ENCODE measurements at regions not wholly inside any gene's neighbourhood (a gene's known extent, or its start where the extent isn't known, plus 50 kb on each side); places are given as distances from the start of the nearest gene placed in this dataset.

DNA sequence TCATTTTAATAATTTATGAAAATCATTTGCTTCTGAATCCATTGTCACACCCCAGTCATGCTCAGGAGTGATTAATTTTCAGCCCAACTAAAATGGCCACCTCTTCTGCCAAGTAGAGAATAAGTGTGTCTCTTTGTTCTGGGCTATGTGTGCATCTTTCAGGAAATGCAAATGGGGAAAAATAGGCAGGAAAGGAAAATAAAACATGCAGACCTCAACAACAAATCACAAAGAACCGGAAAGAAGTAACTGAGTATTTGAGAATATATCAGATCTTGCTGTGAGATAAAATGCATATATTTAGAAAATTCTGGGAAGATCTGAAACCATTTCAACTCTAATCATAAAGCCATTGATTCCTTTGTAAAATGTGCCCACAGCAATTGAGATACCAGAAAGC lies 763.9 kb downstream of the GALC start:
- no peak for DNase-seq

DNA sequence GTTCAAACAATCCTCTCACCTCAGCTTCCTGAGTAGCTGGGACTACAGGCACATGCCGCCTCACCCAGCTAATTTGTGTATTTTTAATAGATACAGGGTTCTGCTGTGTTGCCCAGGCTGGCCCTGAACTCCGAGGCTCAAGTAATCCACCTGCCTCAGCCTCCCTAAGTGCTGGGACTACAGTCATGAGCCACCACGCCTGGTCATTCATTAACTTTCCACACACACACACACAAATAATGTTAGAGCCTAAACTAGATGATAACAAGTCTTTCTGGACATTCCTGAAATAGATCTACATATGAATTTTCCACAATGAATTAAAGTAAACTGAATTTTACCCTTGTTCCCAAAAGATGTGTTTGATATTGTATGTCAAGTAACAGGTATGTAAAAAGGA lies 776.0 kb downstream of the GALC start:
- no peak for DNase-seq

DNA sequence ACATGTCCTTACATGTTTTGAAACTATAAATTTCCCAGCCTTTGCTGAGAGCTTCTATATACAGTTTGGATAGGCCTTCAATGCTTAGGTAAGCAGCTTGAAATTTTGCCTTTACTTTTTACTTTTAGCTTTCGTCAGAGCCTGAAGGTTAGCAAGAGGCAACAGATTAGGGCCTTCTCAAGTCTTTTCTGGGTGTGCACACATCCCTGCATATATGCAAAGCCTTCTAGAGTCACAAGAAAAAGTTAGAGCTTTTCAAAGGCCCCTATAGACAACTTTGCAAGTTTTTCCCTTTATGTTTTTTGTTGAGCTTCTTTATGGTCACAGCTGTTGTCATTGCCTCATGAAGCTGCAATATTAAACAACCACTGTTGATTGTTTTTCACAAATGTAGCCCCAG lies 778.4 kb downstream of the GALC start:
- no peak for DNase-seq

DNA sequence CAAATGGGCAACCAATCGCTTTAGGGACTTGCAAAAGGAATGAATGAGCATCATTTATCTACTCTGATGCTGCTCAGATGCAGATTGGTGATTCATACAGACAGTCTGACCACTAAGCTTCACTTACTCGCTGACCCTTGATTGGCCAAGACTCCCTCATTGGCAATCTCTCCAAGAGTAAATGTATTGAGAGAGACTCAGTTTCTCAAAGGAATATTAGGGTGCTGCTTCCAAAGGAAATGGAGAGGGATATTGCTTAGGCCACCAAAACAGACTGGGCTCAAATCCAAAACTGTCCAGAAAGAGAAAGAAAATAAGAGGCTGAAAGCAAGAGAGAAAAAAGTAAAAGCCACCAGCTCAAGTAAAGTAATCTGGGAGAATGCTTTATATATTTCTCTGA lies 785.2 kb downstream of the GALC start:
- no peak for DNase-seq

DNA sequence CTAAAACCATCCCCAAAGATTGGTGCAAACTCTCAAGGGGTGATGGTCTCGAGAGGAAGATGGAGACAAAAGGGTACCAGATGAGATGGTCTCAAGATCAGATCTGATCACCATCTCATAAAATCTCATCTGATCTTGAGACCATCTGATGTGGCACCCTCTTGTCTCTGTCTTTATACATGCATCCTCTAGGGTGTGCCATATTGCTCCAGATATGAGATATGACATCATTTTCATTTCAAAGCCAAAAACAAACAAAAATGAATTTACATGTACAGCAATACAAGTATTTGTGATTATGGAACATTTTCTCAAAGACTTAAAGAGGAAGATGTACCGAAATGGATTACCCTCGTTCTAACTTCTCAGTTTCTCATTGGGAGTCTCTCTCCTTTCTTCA lies 787.2 kb downstream of the GALC start:
- DNase-seq, result no peak

DNA sequence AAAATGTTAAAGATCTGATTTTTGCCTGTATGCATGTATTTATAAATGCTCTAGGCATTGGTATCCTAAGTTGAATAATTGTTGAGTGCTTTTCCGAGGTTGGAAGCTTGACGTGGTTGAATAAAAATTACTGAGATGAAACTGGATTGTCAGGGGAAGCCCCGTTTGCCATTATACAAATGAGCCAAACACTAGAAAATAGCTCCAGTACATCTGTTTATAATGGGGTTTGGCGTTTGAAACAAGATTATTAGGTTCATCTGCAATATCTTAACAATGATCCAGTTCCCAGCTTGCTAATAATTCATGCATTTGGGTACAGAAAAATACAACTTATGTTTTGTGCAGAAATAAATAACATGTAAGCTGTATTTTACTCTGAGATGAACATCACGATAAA lies 789.6 kb downstream of the GALC start:
- no peak for DNase-seq

DNA sequence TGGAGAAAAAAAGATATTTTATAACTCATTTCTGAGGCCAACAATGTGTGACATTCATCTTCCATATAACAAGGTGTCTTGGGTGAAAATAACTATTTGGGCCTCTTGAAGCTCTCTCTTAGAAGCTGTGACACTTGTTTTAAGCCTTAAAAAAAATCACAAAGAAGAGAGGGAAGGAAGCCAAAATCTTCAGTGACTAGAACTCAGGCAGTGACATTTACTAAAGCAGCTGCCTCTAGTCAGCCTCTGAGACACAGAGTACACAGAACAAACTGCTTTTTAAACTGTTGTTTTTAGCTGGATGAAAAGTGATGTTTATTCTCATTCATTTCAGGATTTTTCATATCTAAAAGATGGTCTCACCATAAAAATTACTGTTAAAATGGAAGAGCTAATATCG lies 793.6 kb downstream of the GALC start:
- DNase-seq, result no peak

DNA sequence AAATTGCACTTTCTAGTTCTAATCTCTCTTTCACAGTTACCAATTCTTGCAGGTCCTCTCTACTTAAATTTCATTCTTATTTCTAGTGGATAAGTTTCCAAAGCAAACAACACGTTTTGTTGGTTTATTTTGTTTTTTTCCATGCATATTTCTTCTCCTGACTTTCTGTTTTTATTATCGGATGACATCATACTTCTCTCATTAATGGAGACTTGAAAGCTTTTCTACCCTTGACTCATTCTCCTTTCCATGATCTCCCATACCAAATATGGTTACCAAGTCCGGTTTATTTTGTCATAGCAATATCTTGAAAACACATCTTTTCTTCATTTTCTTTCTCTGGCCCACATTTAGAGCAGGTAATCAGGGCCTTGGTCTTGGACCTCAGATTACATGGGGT lies 796.5 kb downstream of the GALC start:
- no peak for DNase-seq

DNA sequence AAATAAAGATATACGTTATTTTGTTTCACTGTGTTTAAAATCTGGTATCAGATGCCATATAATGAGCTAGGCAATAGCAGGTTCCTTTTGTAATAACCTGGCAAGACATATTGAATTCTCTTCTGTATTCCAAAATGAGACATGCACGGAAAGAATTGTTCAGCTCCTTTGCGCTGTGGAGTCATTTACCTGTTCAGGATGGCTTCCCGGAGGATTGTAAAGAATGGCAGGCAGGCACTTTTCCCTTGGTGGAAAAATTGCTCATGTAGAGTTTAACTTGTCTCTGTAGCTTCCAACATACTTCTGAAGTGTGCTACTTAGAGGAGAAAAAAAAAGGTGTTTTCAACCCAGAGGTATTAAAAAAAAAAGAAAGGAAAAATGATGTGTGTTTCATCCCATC lies 805.2 kb downstream of the GALC start:
- DNase-seq, result no peak

DNA sequence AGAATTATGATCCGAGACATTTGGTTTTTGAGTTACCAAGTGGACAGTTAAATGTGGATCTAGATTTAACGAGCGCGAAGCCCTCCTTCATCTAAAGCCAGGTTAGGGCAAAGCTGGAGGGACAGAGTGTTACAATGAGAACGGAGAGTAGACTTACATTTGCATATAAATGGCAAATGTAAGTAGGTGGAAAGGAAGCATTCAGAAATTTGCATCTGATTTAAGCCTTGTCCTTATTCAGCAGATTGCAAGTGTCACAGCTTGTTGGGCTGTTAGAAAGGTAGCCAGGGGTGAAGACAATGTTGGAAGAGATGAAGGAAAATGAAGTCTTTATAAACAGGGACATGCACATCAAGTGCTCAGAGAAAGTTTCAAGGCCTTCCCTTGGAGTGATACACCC lies 806.2 kb downstream of the GALC start:
- no peak for DNase-seq

DNA sequence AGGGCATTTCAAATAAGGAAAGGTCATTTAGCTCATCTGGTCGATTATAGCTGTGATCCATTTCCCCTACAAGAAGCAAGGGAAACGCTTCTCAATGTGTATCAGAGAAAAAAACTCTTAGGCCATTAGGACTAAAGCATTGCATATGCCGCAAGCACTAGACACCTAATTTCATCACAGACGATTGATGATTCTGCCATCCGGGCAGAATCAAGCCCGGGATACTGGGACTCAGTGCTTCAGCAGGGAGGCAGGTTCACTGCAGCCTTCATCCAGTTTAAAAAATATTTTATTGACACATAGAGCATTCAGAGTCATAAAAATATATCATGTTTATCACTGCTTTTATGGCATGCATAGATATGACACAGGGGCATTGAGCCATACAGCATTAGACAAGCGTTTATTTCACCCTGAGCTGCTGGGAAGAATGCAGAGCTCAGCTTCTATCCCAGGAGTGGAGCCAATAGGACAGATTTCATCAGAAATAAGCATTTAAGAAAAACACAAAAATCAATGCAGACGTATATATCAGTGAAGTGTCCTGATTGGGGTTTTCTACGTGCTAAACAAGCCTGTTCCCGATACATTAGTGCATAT lies 806.9 kb downstream of the GALC start:
- DNase-seq, result no peak

DNA sequence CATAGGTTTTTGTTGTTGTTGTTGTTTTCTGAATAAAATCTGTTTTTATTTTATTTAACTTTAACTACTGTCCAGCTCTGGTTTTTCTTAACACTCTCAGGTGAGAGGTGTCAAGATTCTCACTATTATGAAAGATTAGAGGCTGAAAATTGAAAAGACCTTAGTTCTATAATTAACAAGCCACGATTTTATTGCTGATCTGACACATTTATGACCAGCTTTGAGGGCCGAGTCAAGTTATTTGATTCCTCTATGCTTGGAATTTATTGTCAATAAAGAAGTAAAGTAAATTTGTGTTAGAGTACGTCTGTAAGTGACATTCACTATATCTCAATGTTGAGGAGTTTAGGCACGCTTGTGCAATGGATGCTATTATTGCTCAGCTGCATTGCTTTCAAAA lies 808.8 kb downstream of the GALC start:
- DNase-seq, result no peak

DNA sequence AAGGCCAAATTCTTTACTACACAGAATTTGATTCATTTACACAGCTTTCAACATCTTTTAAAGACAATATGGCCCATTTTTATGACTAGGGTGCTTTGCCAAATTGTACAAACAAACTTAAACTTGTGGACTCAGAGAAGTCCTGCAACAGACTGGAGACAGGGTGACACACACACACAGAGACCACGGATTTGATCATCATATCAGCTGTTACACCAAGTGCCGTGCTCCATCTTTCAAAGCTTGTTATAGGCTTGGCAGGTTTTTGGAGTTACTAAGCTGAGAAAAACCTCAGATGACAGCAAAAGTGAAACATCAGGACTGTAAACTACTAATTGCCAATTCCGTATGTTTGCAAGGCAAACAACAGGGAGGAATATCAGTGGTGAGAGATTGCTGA lies 811.7 kb downstream of the GALC start:
- DNase-seq, result no peak

DNA sequence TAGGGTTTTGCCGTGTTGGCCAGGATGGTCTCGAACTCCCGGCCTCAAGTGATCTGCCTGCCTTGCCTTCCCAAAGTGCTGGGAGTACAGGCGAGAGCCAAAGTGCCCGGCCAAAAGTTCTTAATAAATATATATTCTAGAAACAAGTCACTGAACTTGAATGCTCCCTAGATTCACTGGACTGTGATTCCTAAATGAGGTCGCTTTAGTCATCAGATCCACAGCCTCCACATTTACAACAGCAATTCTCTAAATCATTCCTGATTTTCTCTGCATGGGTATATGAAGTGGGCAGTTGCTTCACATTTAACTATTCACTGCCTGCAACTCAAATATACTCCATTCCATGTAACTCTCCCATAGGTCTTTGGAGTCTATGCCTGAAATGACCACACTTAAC lies 813.0 kb downstream of the GALC start:
- DNase-seq, result no peak

DNA sequence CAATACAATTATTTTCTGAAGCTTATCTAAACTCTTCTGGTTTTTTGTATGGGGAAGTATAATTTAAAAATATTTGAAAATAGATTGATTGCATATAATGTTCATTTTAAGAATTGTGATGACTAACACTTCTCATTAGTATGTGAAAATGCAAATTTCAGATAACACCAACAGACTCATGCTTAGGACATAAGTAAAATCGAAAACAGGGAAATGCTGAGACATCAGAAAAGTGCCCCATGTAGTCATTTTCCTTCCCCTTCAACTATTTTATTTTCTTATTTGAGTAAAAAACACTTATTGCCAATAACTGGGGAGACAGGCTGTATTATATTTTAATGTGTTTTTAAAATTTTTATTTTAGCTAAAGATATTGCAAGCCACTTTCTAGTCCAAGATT lies 814.7 kb downstream of the GALC start:
- no peak for DNase-seq

DNA sequence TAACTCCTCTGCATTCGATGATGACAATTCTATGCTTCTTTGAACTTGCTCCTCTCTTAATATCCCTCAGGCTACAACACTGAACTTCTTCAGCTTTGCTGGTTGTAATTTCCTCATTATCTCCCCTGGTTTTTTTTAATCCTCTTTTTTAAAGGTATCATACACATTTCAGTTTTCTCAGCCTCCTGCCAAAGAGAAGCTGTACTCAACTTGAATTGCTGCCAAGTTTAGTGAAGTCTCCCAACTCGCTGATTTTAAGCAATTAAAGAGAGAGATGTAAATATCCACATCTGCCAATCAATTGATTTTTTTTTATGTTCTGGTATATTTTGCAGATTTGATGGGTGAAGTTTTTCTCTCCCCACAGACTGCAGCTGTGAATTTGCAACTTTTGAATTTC lies 817.8 kb downstream of the GALC start:
- no peak for DNase-seq

DNA sequence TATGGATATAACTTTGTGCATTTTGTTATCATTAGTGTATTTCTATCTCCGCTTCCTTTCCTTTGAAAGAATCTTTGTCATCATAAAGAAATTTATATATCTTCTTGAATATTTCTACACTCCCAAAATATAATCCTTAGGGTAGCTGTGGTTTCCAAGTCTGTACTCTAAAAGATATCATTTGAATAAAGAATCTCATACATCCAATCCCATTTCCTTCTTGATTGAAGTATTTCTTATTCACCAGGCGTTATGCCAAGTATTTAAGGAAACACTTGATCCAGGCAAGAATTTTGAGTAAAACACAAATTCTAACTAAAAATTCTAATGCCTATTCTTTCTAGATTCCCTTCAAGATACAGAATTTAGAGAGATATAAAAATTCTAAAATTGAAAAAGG lies 821.8 kb downstream of the GALC start:
- DNase-seq, result no peak

DNA sequence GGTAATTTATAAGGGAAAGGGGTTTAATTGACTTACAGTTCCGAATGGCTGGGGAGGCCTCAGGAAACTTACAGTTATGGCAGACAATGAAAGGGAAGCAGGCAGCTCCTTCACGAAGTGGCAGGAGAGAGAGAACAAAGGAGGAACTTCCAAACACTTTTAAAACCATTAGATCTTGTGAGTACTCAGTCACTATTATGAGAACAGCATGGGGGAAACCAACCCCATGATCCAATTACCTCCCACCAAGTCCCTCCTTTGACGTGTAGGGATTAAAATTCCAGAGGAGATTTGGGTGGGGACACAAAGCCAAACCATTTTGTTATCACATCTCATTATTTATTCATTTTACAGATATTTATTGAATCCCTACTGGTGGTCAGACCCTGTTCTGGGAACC lies 822.8 kb downstream of the GALC start:
- no peak for DNase-seq

DNA sequence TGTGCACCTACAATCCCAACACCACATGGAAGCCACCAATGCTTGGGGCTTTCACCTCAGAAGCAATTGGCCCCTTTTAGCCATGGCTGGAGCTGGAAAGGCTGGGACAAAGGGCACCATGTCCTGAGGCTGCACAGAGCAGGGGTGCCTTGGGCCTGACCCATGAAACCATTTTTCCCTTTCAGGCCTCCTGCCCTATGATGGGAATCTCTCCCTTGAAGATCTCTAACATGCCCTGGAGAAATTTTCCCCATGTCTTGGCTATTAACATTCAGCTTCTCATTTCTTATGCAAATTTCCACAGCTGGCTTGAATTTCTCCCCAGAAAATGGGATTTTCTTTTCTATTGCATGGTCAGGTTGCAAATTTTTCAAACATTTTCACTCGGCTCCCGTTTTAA lies 823.6 kb downstream of the GALC start:
- no peak for DNase-seq

DNA sequence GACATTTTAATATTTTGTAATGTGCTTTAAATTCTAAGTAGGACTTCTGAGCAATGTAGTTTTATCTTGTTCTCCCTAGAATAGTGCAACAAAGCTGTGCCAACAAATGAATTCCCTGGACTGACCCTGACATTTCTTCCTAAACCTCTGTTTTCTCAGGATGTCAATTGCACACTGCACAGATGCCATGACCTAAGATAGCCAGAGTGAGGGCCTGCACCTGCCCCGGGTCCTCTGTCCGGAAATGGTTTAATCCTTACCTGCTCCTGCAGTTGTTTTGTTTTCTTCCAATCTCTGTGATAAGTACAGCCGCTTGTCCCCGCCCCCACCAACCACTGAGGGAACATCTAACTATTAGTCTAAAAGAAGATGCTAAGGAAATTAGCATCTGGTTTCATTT lies 831.5 kb downstream of the GALC start:
- DNase-seq, result no peak

DNA sequence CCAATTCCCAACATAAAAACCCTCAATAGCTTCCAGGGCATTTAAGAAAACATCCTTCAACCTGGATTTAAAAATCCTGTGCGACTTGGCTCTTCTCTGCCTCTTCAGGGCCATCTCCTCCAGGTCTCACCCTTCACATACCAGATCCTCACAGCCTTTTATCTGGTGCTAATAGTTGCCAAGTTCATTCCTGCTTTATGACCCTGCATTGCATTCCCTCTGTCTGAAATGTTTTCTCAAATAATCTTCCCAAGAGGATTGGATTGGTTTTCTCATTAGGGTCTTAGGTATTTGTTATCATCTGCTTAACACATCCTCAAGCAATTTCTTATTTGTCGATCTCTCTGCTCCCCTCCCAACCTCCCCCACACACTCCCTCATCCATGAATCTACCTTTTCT lies 832.0 kb downstream of the GALC start:
- no peak for DNase-seq

DNA sequence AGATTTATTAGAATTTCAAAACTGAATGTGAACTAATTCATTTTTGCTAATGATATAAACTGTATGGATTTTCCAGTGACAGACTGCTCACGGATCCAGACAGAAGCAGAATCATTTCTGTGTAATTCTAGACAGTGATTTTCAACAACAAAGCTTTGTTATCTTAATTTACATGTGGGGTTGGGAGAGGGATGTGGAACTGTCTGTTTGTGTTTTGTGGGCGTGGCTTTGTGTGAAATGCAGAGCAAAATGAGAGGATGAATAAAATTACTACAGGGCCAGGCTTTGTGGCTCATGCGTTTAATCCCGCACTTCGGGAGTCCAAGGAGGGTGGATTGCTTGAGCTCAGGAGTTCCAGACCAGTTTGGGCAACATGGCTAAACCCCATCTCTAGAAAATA lies 834.7 kb downstream of the GALC start:
- DNase-seq, result no peak

DNA sequence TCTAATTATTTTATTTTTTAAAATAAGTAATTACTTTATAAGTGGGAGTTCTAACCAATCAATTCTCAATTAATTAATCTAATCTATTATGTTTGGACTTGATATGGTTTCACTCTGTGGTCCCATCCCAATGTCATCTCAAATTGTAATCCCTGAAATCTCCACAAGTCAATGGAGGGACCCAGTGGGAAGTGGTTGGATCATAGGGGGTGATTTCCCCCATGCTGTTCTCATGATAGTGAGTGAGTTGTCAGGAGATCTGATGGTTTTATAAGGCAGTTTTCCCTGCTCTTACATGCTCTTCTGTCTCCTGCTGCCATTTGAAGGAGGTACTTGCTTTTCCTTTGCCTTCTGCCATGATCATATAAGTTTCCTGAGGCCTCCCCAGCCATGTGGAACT lies 836.1 kb downstream of the GALC start:
- no peak for DNase-seq

DNA sequence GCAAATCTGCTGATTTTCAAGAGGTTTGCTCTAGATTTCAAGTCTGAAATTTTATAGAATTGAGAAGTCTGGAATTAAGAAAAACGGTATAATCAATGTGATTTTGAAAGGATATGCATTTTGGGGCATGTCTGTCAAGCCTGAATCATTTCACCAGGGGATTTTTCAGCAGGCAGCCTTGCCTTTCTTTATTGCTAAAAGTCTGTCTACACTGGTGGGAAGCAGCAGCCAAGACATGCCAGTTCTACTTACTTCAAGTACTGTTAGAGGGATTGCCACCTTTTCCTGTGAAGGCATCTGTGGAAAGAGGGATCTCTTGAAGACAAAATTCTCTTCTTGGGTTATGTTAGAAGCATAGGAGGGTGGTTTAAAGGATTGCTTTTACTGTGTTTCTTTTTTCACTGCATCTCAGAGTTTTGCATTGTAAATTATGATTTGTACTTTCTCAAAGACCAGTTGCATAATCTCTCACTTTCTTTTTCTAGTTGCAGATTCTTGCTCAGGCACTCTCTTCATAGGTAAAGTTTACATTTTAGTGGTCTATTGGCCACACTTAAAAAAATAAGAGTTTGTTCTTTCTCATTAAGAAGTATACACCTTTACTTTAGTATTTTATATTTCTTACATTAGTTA lies 837.0 kb downstream of the GALC start:
- no peak for DNase-seq

DNA sequence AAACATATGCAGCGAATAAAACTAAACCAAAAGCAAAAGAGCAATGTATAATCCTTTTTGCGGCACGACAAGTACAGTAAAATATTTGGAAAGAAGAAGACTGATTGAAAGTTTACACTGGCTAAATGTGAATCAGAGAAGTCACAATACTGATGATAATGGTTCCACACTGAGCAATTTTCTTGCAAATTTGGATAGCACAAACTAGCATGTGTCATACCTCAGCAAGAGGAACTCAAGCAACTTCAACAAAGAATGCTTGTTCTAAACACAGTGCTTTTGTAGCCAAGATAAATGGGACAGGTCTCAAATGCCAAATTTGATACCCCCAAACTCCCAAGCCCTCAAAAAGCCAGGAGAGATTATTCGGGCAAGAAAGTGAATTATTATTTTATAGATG lies 839.1 kb downstream of the GALC start:
- DNase-seq, result no peak

DNA sequence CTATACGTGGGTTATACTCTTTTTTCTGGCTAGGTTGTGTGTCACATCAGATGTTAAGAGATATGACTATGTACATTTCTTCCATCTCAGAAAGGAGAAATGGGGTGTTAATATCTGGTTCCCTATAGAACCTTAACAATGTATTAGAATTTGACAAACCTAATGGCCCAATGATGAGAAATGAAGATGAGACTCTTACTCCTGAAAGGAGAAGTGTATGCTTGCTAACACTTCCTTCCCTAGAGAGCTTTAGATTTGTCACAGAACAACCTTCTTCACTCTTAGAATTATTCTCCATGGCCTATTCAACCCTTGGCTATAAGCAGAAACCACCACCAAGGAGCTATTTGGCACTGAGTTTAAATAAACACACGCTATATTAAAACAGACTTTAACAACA lies 839.6 kb downstream of the GALC start:
- no peak for DNase-seq
